ENCODE measurements at regions not wholly inside any gene's neighbourhood (a gene's known extent, or its start where the extent isn't known, plus 50 kb on each side); places are given as distances from the start of the nearest gene placed in this dataset.

DNA sequence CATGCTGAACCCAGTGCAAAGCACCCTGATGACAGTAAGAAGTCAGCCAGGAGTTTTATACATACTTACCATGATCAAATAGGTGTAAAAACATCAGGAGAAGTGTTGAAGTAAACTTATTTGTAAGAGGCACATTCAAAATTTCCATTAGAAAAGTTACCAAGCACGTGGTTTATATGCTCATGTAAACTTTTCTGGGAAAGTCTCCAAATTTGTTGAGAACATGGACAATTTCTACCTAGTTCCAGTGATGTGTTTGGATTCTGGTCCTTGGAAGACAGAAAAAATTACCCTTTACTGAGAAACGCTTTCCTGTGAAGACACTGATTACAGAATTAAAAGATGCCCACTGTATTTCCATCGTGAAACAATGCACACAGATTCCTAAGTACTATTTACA, 288.9 kb upstream of the CDH4 start:
- FAIRE-seq (no peak), DNase-seq (ENCODE audit: low read depth) (no peak)
- H3K27me3 ChIP-seq (ENCODE audit: control insufficient read depth, insufficient read depth, low read length) = no peaks in the 10 kb centered on the region
- H3K36me3 ChIP-seq (ENCODE audit: control insufficient read depth, insufficient read depth, low read length) = no peaks in the 10 kb centered on the region
- H3K4me3 ChIP-seq (ENCODE audit: low read depth, low read length) = no peak overlapping the region
- no peak for TF ChIP-seq CTCF (IDR thresholded peaks at IDR 0.05; ENCODE audit: insufficient read depth, low read length, severe bottlenecking)

GRCh38 chr20:60964911-60965310, 287.1 kb upstream of the CDH4 start:
- no peaks in the 10 kb centered on the region for H3K27me3 ChIP-seq (ENCODE audit: control insufficient read depth, insufficient read depth, low read length)
- FAIRE-seq (no peak), DNase-seq (ENCODE audit: low read depth) (no peak)
- TF ChIP-seq CTCF (IDR thresholded peaks at IDR 0.05; ENCODE audit: insufficient read depth, low read length, severe bottlenecking) = no peak
- no peaks in the 10 kb centered on the region for H3K36me3 ChIP-seq (ENCODE audit: control insufficient read depth, insufficient read depth, low read length)
- no peak overlapping the region for H3K4me3 ChIP-seq (ENCODE audit: low read depth, low read length)

DNA sequence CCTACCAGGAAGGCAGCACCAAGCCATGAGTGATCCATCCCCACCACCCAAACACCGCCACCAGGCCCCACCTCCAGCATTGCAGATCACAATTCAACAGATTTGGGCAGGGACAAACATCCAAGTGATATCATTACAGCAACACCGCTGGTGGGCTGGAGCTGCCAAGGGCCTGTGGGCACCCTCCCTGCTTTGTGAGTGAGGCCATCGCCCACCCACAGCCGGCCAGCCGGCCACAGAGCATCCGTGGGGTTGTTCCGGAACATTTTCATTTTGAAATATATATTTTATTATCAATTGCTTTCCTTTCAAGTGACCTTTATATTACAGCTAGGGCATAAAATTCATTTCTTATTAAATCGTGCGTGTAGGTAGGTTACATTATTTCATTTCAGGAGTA, 286.0 kb upstream of the CDH4 start:
- no peak for TF ChIP-seq CTCF (IDR thresholded peaks at IDR 0.05; ENCODE audit: insufficient read depth, low read length, severe bottlenecking)
- no peaks in the 10 kb centered on the region for H3K27me3 ChIP-seq (ENCODE audit: control insufficient read depth, insufficient read depth, low read length)
- H3K36me3 ChIP-seq (ENCODE audit: control insufficient read depth, insufficient read depth, low read length) = no peaks in the 10 kb centered on the region
- DNase-seq (ENCODE audit: low read depth) (no peak), FAIRE-seq (no peak)
- H3K4me3 ChIP-seq (ENCODE audit: low read depth, low read length) = no peak overlapping the region

DNA sequence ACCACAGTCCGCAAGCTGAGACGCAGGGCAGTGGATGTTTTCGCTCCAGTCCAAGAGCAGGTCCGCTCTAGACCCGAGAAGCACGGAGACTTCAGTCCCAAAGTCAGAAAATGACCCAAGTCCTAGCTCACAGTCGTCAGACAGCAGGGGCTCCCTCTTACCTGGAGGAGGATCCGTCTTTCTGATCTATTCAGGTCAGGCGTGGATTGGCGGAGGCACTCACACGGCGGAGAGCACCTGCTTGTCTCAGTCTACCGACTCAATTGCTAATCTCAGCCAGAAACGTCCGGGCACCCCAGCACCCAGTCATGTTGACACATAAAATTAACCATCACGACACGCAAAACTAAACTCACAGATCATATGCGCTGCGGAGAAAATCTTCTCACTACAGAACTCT, 285.3 kb upstream of the CDH4 start:
- no peak overlapping the region for H3K4me3 ChIP-seq (ENCODE audit: low read depth, low read length)
- no peaks in the 10 kb centered on the region for H3K36me3 ChIP-seq (ENCODE audit: control insufficient read depth, insufficient read depth, low read length)
- DNase-seq (ENCODE audit: low read depth) (no peak), FAIRE-seq (no peak)
- H3K27me3 ChIP-seq (ENCODE audit: control insufficient read depth, insufficient read depth, low read length) = no peaks in the 10 kb centered on the region
- no peak for TF ChIP-seq CTCF (IDR thresholded peaks at IDR 0.05; ENCODE audit: insufficient read depth, low read length, severe bottlenecking)

- Histone ChIP-seq H3K4me3 (ENCODE audit: low read depth, low read length) (no peak overlapping the region), H3K36me3 (ENCODE audit: control insufficient read depth, insufficient read depth, low read length) (no peaks in the 10 kb centered on the region), H3K27me3 (ENCODE audit: control insufficient read depth, insufficient read depth, low read length) (no peaks in the 10 kb centered on the region)
- DNase-seq (ENCODE audit: low read depth) = no peak
- FAIRE-seq = no peak
- no peak for TF ChIP-seq CTCF (IDR thresholded peaks at IDR 0.05; ENCODE audit: insufficient read depth, low read length, severe bottlenecking)
Measured at GRCh38 chr20:60967431-60968316, 284.4 kb upstream of the CDH4 start.
